HG02852 (cell line): ENCODE measurements at regions not wholly inside any gene's neighbourhood (a gene's known extent, or its start where the extent isn't known, plus 50 kb on each side); places are given as distances from the start of the nearest gene placed in this dataset.
"Not testable (repeated sequence)": the region's sequence is repeated elsewhere in the genome, so short reads cannot be mapped to it uniquely, and the experiment has no call there.

ENCODE experiments used
- ATAC-seq: cut with Tn5 transposase; IDR thresholded peaks from one replicate; pipeline ENCODE4 v1.9.1; 2021; ENCODE audit warnings: mild to moderate bottlenecking, moderate library complexity; ENCODE audit not compliant: unreplicated experiment

- ATAC-seq = no peak
Measured at GRCh38 chr14:22225516-22226140, 363.4 kb downstream of the DAD1 start.

GRCh38 chr14:22221508-22221907 lies 367.5 kb downstream of the DAD1 start:
- no peak for ATAC-seq

- ATAC-seq = no peak
Measured at GRCh38 chr14:22220427-22220826, 368.6 kb downstream of the DAD1 start.

- ATAC-seq = no peak
Measured at GRCh38 chr14:22218728-22219127, 370.3 kb downstream of the DAD1 start.

- no peak for ATAC-seq
Measured at GRCh38 chr14:22213120-22213519, 375.9 kb downstream of the DAD1 start.

GRCh38 chr14:22210906-22211305 lies 378.1 kb downstream of the DAD1 start:
- no peak for ATAC-seq

GRCh38 chr14:22210026-22210425 lies 379.0 kb downstream of the DAD1 start:
- ATAC-seq = no peak

- no peak for ATAC-seq
Measured at GRCh38 chr14:22203036-22203435, 386.0 kb downstream of the DAD1 start.

- no peak for ATAC-seq
Measured at GRCh38 chr14:22202313-22202712, 386.7 kb downstream of the DAD1 start.

GRCh38 chr14:22200977-22201605 lies 387.9 kb downstream of the DAD1 start:
- ATAC-seq = no peak

- ATAC-seq = not testable (repeated sequence)
Measured at GRCh38 chr14:22200131-22200530, 388.9 kb downstream of the DAD1 start.

GRCh38 chr14:22194664-22195063 lies 394.4 kb downstream of the DAD1 start:
- ATAC-seq = no peak

- ATAC-seq = no peak
Measured at GRCh38 chr14:22190411-22191191, 398.4 kb downstream of the DAD1 start.

GRCh38 chr14:22189881-22190280 lies 399.1 kb downstream of the DAD1 start:
- ATAC-seq = no peak

GRCh38 chr14:22188318-22188717 lies 400.7 kb downstream of the DAD1 start:
- no peak for ATAC-seq

- no peak for ATAC-seq
Measured at GRCh38 chr14:22185789-22186188, 403.2 kb downstream of the DAD1 start.

GRCh38 chr14:22185191-22185590 lies 403.8 kb downstream of the DAD1 start:
- no peak for ATAC-seq

GRCh38 chr14:22184830-22185168 lies 404.2 kb downstream of the DAD1 start:
- no peak for ATAC-seq

GRCh38 chr14:22184157-22184829 lies 404.7 kb downstream of the DAD1 start:
- no peak for ATAC-seq

GRCh38 chr14:22180045-22180444 lies 409.0 kb downstream of the DAD1 start:
- no peak for ATAC-seq

- ATAC-seq = no peak
Measured at GRCh38 chr14:22179190-22179589, 409.8 kb downstream of the DAD1 start.
